Middle frontal gyrus (tissue), 1 donor: ENCODE measurements at regions not wholly inside any gene's neighbourhood (a gene's known extent, or its start where the extent isn't known, plus 50 kb on each side); places are given as distances from the start of the nearest gene placed in this dataset.

Experiments used
- DNase-seq: peaks from one replicate; pipeline ENCODE4 v3.0.0-alpha.2; 2015; ENCODE audit warnings: low spot score; ENCODE audit errors: extremely low spot score

GRCh38 chr2:150909090-150909489, 352.6 kb downstream of the RBM43 start:
- DNase-seq = no peak

DNA sequence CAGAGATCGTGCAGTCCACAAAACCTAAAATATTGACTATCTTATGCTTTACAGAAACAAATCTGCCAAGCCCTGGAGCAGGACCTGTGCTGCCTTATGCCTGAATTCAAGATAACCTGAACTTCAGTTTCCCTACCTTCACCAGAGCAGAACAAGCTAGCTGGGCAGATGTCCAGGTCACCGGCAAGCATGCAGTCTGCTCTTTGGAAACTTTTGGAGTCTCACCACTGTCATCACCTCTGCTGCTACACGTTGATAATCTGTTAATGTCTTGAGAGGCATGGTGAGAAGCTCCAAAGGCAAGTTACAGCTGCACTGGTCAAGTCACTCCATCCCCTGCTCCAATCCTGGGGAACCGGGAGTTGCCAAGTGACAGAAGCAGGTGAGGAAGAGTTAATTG, 354.2 kb downstream of the RBM43 start:
- no peak for DNase-seq

- DNase-seq = no peak
These were observed 358.2 kb downstream of the RBM43 start for GRCh38 chr2:150903461-150903860.

DNA sequence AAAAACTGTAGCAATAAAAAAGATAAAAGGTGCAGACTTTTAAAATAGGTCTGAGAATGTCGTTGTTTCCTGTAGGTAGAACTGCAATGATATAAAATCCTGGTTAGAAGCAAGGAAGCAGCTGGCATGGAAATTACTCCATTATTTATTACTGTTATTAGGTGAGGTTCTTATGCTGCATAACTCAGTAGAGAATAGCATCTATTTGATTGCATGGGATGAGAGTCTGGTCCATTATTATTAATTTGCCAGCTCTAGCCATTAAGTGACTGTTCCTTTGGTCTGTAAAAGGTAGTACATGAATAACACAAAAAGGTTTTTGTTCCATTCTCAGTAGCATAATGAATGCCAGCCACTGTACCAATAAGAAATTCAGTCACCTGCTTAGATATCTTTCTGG, 358.6 kb downstream of the RBM43 start:
- DNase-seq = no peak

DNA sequence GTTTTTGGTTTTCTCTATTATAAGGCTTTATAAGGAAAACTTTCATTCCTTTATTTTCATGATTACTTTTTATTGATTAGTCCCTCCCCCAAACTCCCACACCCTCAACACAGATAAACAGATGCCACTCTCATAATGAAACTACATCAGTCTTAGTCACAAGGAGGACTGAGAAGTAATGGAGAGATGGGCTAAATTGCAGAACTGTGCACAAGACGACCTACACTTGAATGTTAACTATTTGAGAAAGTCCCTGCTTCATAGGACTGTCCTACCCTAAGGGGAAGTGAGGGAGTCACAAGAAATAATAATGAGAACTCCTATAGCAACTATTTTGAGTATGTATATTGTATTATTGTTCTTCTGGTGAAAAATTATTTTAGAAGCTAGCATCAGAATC, 360.8 kb downstream of the RBM43 start:
- DNase-seq = no peak

- DNase-seq = no peak
These were observed 365.7 kb downstream of the RBM43 start for GRCh38 chr2:150895968-150896367.

DNA sequence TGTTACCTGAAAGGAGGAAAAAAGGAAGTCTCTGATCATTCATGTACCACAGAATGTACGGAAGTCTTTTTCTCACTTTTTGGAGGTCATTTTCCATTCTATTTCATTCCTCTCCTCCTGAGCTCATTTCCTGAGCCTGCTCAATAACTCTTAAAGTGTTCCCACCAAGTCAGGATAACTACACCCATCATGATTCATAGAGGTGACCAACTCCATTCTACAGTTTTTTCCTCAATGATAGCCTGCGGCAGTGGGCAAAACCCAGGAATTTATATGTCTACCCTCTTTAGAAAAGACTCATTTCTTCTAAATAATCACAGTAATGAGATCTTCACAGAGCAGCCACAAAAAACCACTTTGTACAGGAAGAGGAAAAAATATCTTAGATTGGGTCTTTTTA, 372.5 kb downstream of the RBM43 start:
- no peak for DNase-seq

DNA sequence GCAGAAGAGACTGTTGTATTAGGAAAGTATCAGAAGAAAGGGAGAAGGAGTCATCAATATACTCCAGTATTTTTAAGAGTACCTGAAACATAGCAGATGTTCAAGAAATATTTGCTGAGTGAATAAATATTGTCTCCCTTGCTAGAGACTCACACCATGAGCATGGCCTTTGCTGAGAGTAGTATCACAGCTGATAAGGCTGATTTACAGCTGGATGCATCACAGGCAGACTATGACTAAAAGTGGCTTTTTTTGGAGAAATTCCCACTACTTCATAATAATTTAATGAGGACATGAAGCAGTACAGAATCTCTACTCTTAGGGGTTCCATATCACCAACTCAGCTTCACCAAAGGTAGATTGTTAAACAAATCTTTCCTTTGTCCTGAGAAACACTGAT, 373.3 kb downstream of the RBM43 start:
- no peak for DNase-seq

DNA sequence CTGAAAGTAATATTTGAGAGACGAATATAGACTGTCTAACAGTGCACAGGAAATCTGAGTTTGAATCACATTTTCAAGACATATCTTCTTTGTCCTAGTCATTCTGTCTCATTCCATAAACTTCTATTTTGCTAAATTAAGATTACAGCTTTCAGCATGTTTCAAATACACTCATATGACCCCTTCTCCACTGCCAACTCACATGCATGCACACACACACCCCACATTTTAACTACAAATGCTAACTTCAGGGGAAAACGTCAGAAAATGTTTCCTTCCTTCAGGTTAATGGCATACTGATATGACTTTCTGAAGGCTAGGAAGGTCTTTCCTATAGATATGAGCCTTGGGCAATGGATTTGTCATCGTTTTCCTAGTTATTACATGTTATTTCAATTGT, 373.7 kb downstream of the RBM43 start:
- DNase-seq = no peak

GRCh38 chr2:150885774-150886386, 375.8 kb downstream of the RBM43 start:
- DNase-seq = no peak

- DNase-seq = no peak
These were observed 376.4 kb downstream of the RBM43 start for GRCh38 chr2:150885236-150885635.

DNA sequence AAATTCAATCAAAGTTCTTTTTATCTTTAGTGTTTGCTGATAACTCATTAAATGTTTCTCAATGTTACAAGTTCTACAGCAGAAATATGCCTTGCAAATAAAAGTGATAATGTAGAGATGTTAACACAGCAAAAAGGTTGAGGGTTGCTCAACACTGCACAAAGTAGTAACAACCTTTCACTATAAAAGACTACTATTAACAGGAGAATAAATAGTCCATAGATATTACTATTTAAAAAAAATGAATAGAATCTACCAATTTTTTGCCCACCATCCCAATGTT, 378.1 kb downstream of the RBM43 start:
- no peak for DNase-seq

DNA sequence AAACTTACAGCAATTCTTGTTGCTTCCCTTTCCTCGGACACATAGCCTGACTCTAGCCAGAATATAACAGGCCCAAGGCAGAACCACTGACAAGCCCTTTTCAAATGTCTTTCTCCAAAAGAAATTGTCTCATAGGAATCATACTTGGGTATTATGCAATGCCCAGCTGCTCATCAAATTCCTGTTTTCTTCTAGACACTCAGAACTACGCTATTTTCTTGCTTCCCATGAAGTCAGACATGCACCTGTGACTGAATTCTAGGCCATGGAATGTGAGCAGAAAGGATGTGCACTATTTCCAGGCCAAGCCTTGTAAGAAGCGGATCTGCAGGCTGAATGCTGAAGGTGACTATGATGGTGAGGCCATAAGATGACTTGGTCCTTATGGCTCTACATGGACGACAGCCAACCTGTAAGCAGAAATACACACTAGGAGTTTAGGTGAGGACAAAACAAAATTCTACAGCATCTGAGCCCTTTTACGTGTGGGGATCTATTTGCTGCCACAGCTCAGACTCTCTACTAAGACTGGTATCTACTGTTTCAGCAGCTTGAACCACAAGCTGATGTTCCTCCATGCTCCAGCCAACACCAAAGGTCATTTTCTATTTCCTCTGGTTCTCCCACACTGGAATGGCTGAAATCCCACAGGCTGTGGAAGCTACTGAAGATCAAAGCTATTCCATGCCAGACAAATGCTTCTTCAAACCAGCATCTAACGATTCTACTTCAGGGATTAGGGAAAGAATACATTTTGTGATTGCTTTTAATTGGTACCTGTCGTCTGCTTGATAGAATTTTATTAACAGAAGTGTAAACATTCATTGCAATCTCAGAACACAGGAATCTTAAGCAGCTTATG, 378.7 kb downstream of the RBM43 start:
- no peak for DNase-seq

GRCh38 chr2:150880986-150881385, 380.7 kb downstream of the RBM43 start:
- DNase-seq = no peak

DNA sequence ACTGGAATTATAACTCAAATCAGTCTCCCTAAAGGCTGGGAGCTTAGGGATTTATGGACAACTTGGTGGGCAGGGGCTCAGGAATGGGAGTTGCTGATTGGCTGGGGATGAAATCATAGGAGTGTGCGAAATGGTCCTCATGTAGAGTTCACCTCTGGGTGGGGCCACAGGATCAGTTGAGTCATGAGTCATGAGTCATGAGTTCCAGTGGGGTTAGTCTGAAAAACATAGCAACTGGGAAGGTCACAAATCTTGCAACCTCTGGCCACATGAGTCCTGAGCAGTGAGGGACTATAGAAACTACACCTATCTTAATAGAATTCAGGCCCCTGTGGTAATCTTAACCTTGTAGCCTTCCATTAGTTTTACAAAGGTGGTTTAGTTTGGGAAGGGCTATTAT, 383.3 kb downstream of the RBM43 start:
- DNase-seq = no peak

- DNase-seq = no peak
These were observed 385.3 kb downstream of the RBM43 start for GRCh38 chr2:150876251-150876950.

GRCh38 chr2:150873396-150873772, 385.9 kb upstream of the RND3 start:
- DNase-seq = no peak

DNA sequence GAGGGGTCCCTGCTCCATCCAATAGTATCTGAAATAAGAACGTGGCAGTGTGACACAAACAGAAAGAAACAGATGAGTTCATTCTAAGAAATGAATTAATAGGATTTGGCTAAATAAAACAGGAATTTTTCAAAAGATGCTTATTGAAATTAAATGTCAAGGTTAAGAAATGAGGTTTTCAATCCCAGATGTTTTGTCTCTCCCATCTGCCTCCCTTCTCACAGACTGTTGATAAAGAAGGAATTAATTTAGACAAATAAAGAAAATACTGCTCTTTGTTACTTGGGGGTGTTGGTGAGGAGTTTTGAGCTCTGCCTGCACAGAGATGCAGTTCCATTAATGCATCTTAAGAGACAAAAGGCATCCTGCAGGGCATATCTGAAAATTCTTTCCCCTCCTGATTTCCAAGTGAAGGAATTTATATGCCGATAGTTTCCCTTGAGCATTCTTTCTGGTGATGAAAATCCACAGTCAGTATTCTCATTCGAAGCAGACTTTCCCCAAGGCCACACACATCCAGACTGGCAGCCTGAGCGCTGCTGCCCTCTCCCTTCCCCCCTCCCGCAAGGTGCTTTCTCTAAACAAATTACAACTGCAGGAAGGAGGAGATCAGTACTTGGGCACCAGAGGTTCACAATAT, 385.4 kb upstream of the RND3 start:
- DNase-seq = no peak

DNA sequence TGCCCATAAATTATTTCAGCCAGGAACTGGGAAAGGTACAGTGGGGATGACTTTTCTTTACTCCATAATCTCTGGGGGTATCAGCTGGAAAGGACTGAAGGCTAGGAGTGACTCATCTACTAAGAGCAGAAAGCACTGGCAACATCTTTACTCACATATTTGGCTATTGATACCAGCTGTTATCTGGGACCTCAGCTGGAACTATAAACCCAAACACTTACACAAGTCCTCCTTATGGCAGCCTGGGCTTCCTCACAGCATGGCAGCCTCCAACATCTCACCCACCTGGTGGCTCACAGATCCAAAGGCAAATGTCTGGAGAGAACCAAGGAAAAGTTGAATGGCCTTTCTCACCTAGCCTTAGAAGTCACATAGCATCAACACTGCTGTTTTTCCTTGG, 379.0 kb upstream of the RND3 start:
- no peak for DNase-seq

DNA sequence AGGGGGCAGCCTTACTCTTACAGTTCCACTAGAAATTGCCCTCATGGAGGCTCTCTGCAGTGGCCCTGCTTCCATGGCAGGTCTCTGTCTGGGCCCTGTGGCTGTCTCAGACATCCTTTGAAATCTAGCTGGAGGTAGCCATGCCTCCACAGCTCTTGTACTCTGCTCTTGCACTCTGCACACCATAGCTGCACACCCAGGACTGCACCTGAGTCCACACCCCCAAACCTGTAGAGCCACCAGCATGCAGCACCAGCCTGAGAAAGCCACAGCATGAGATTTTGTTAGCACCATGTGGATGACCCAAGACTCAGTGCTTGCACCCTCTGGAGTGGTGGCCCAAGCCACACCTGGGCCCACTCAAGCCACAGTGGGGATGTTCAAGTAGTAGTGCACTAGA, 376.2 kb upstream of the RND3 start:
- no peak for DNase-seq

GRCh38 chr2:150860301-150860700, 372.8 kb upstream of the RND3 start:
- no peak for DNase-seq

DNA sequence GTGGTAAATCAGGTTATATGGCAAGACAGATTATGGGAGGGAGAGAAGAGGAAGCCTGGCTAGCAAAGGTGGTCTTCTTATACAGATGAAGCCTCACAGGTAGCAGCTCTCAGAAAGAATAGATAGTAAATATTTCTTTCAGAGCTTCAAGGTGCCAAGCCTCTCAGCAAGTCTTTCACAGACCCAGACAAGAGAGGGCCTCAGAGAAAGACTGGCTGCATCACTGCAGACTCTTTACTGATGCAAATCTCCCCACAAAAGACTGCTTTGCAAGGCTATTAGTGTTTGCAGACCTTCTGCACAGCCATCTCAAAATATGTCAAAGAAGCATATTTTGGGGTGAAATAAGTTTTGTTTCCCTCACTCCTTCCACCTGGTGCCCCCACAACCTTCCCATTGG, 372.4 kb upstream of the RND3 start:
- no peak for DNase-seq
